HUES64 (cell line): ENCODE measurements at regions not wholly inside any gene's neighbourhood (a gene's known extent, or its start where the extent isn't known, plus 50 kb on each side); places are given as distances from the start of the nearest gene placed in this dataset.
"Not testable (repeated sequence)": the region's sequence is repeated elsewhere in the genome, so short reads cannot be mapped to it uniquely, and the experiment has no call there.

ENCODE experiments used
- H3K27ac ChIP-seq: 2 replicates; pipeline ENCODE4 v1.7.0; 2013; ENCODE audit warnings: low read depth, low read length, inconsistent platforms
- H3K27me3 ChIP-seq: 2 replicates; pipeline ENCODE4 v1.6.1; 2013; ENCODE audit warnings: mild to moderate bottlenecking, low read length; ENCODE audit not compliant: insufficient read depth
- H3K36me3 ChIP-seq: 2 replicates; pipeline ENCODE4 v1.6.1; 2013; ENCODE audit warnings: mild to moderate bottlenecking, low read length; ENCODE audit not compliant: insufficient read depth
- H3K4me1 ChIP-seq: 2 replicates; pipeline ENCODE4 v1.6.1; 2013; ENCODE audit warnings: mild to moderate bottlenecking, low read length, moderate library complexity; ENCODE audit not compliant: insufficient read depth
- H3K4me3 ChIP-seq: 2 replicates; pipeline ENCODE4 v1.5.1; 2013; ENCODE audit warnings: mild to moderate bottlenecking, low read length, moderate library complexity
- H3K9ac ChIP-seq: 2 replicates; pipeline ENCODE4 v1.6.1; 2013; ENCODE audit warnings: mild to moderate bottlenecking, low read depth, low read length
- H3K9me3 ChIP-seq: 2 replicates; pipeline ENCODE4 v1.6.1; 2013; ENCODE audit warnings: low read depth, low read length; ENCODE audit not compliant: insufficient read depth
- WGBS: fragments of 150-250, 120-280 bp; methylation state at CpG from one replicate; pipeline ENCODE4 v1.1.7; 2013; ENCODE audit warnings: missing lambda C conversion rate; 5-methylcytosine and 5-hydroxymethylcytosine counted together

GRCh38 chr3:163560459-163560858, 1517.8 kb downstream of the SI start:
- Histone ChIP-seq H3K27ac (no peak overlapping the region), H3K4me3 (no peak overlapping the region), H3K27me3 (no peaks in the 10 kb centered on the region), H3K9ac (no peak overlapping the region), H3K4me1 (peaks cover 9% of the 10 kb centered on the region; the same call in 1 of the 2 replicates), H3K36me3 (no peaks in the 10 kb centered on the region), H3K9me3 (no peaks in the 10 kb centered on the region; the same call in 1 of the 2 replicates)
- WGBS: 72% methylated on average over 2 of the region's 2 CpGs

GRCh38 chr3:163556813-163557523, 1521.3 kb downstream of the SI start:
- H3K9ac ChIP-seq: no peak overlapping the region

DNA sequence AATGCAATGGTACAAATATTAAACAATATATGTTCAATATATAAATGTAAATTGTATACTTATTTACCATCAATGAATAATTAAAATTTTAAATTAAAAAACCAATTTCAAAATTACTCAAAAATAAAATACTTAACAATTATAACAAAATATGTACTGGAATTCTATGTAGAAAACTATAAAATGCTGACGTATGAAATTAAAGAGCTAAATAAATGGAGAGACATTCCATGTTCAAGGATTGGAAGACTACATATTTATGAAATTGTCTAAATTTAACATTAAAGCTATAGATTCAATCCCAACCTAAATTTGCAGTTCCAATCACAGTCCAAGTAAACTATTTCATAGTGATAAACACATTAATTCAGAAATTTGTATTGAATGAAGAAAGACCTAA, 1522.4 kb downstream of the SI start:
- Histone ChIP-seq H3K9me3 (no peaks in the 10 kb centered on the region), H3K27me3 (no peaks in the 10 kb centered on the region), H3K27ac (no peak overlapping the region), H3K36me3 (no peaks in the 10 kb centered on the region), H3K9ac (no peak overlapping the region), H3K4me1 (0 out of 2 replicates have a peak, but pooled peaks cover 3% of the 10 kb centered on the region), H3K4me3 (no peak overlapping the region)
- no CpG with 5 or more reads among the region's 1 CpG for WGBS

More at GRCh38 chr3:163556813-163557523, 1521.3 kb downstream of the SI start:
- H3K27ac ChIP-seq: no peak overlapping the region
- H3K4me3 ChIP-seq: no peak overlapping the region
- WGBS: 100% methylated on average over 1 of the region's 4 CpGs
- H3K9me3 ChIP-seq: no peaks in the 10 kb centered on the region
- no peaks in the 10 kb centered on the region for H3K27me3 ChIP-seq
- H3K4me1 ChIP-seq: peaks cover 9% of the 10 kb centered on the region; the same call in 1 of the 2 replicates
- H3K36me3 ChIP-seq: no peaks in the 10 kb centered on the region

GRCh38 chr3:163552659-163552966, 1525.7 kb downstream of the SI start:
- no peaks in the 10 kb centered on the region for H3K9me3 ChIP-seq
- no peak overlapping the region for H3K4me3 ChIP-seq
- H3K36me3 ChIP-seq: no peaks in the 10 kb centered on the region
- no peak overlapping the region for H3K9ac ChIP-seq
- no peak overlapping the region for H3K27ac ChIP-seq
- no peaks in the 10 kb centered on the region for H3K4me1 ChIP-seq
- WGBS: 95% methylated on average over 17 of the region's 17 CpGs
- H3K27me3 ChIP-seq: no peaks in the 10 kb centered on the region

- H3K27ac ChIP-seq, H3K9ac ChIP-seq, H3K4me3 ChIP-seq, H3K9me3 ChIP-seq, H3K27me3 ChIP-seq, H3K36me3 ChIP-seq, H3K4me1 ChIP-seq: not testable (repeated sequence)
- WGBS: 95% methylated on average over 27 of the region's 37 CpGs
Measured at GRCh38 chr3:163551915-163552658, 1526.2 kb downstream of the SI start.

DNA sequence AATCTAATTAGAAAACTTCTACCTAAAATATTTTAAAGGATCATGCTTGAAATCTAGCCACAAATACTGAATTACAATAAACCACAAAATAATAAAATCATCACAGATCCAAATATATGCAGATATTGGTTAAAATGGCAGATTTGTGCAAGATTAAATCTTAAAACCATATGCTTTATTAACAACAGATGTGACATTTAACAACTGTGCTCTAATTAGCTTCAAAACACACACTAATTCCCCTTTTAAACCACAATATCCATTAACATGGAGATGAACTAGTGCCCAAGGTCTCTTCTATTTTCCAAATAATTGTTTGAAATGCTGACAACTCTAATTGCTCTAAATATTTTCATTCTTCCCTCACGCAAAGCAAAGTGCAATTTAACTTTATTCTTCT, 1530.3 kb downstream of the SI start:
- no peak overlapping the region for H3K4me3 ChIP-seq
- WGBS: no CpG with 5 or more reads among the region's 1 CpG

DNA sequence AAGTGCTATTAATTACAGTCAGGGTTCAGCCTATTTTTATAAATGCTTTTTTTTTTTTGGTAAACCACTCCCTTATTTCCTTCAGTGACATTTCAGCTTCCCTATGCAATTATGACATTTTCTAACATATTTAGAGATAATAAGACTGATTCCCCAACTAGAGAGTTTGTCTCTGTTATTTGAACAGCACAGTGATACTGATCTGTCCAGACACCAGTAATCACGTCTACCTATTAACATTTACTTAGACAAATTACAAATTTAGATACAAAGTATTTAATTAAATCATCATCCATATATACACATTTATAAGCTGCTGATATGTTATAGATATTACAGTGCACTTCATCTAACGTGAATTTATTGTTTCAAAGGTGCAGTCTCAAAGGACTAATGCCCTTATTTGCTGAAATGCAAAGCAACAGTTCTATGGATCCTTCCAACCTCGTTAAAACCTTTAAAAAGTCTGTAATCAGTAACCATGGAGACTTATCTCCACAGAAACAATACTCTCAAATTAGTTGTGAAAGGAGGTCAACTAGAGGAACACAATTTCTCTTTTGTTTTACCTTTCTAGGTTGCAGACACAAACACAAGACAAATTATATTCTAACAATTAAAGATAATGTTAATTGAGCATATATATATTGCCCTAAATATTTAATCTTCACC, 1531.1 kb downstream of the SI start:
- H3K4me1 ChIP-seq: peaks cover 7% of the 10 kb centered on the region; the same call in 1 of the 2 replicates
- H3K36me3 ChIP-seq: no peaks in the 10 kb centered on the region
- H3K9ac ChIP-seq: no peak overlapping the region
- H3K4me3 ChIP-seq: no peak overlapping the region
- H3K27me3 ChIP-seq: no peaks in the 10 kb centered on the region
- 83% methylated on average over 3 of the region's 3 CpGs for WGBS
- H3K27ac ChIP-seq: no peak overlapping the region
- H3K9me3 ChIP-seq: no peaks in the 10 kb centered on the region

More for the DNA sequence above, 1530.3 kb downstream of the SI start:
- H3K4me1 ChIP-seq: peaks cover 7% of the 10 kb centered on the region; the same call in 1 of the 2 replicates
- no peak overlapping the region for H3K27ac ChIP-seq
- no peak overlapping the region for H3K9ac ChIP-seq
- no peaks in the 10 kb centered on the region for H3K9me3 ChIP-seq
- no peaks in the 10 kb centered on the region for H3K27me3 ChIP-seq
- H3K36me3 ChIP-seq: no peaks in the 10 kb centered on the region

GRCh38 chr3:163543662-163544061, 1534.6 kb downstream of the SI start:
- H3K4me1 ChIP-seq: peaks cover 7% of the 10 kb centered on the region; the same call in 1 of the 2 replicates
- H3K9ac ChIP-seq: no peak overlapping the region
- H3K27ac ChIP-seq: no peak overlapping the region
- H3K4me3 ChIP-seq: no peak overlapping the region
- H3K36me3 ChIP-seq: no peaks in the 10 kb centered on the region
- WGBS: 95% methylated on average over 2 of the region's 2 CpGs
- H3K27me3 ChIP-seq: no peaks in the 10 kb centered on the region
- no peaks in the 10 kb centered on the region for H3K9me3 ChIP-seq

- Histone ChIP-seq H3K9ac (no peak overlapping the region), H3K9me3 (no peaks in the 10 kb centered on the region), H3K27ac (no peak overlapping the region), H3K36me3 (no peaks in the 10 kb centered on the region), H3K27me3 (no peaks in the 10 kb centered on the region), H3K4me1 (no peaks in the 10 kb centered on the region), H3K4me3 (no peak overlapping the region)
- WGBS: 90% methylated on average over 1 of the region's 1 CpG
Measured at GRCh38 chr3:163541629-163542028, 1536.7 kb downstream of the SI start.

DNA sequence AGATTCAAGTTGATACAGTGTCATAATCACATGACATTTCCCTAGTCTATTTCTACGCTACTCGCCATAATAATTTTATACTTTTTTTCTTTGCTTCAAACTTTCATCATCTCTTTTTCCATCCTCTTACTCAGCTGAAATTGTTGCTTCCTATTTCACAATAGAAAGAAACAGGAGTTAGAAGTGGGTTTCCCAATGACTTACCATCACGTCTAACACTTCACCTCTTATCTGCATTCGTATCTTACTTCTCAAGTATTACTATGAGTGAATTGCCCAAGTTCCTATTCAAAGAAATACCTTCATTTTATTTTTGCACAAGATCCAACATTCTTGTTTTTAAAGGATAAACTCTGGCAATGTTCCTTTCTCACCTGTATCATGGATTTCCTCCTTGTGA, 1539.9 kb downstream of the SI start:
- H3K9ac ChIP-seq: no peak overlapping the region
- H3K4me3 ChIP-seq: no peak overlapping the region
- WGBS: 98% methylated on average over 4 of the region's 4 CpGs
- no peaks in the 10 kb centered on the region for H3K4me1 ChIP-seq
- H3K36me3 ChIP-seq: no peaks in the 10 kb centered on the region
- no peaks in the 10 kb centered on the region for H3K27me3 ChIP-seq
- H3K9me3 ChIP-seq: no peaks in the 10 kb centered on the region
- H3K27ac ChIP-seq: no peak overlapping the region

GRCh38 chr3:163533381-163533780, 1544.9 kb downstream of the SI start:
- WGBS: 89% methylated on average over 1 of the region's 1 CpG

More at GRCh38 chr3:163533381-163533780, 1544.9 kb downstream of the SI start:
- H3K9me3 ChIP-seq: no peaks in the 10 kb centered on the region
- H3K4me3 ChIP-seq: no peak overlapping the region
- H3K27ac ChIP-seq: no peak overlapping the region
- H3K9ac ChIP-seq: no peak overlapping the region
- no peaks in the 10 kb centered on the region for H3K36me3 ChIP-seq
- no peaks in the 10 kb centered on the region for H3K4me1 ChIP-seq
- no peaks in the 10 kb centered on the region for H3K27me3 ChIP-seq
